Thyroid gland (tissue), 4 donors: ENCODE measurements at regions not wholly inside any gene's neighbourhood (a gene's known extent, or its start where the extent isn't known, plus 50 kb on each side); places are given as distances from the start of the nearest gene placed in this dataset.

Experiments used
- POLR2A ChIP-seq, 2 donors: fragments of 450-650 bp; IDR thresholded peaks; one replicate each; pipeline ENCODE4 v1.6.1; 2017; ENCODE audit warnings: antibody characterized with exemption in 2 of 2, mild to moderate bottlenecking in 2 of 2, moderate library complexity in 1 of 2
- TF ChIP-seq, protein P1 (sequence below), 6 experiments: fragments of 200-600 bp in 3 of 6; fragments of 450-650 bp in 3 of 6; sonication (generic) in 3 of 6; IDR thresholded peaks; one replicate each; pipeline ENCODE4 v1.5.1; 2016 to 2019; ENCODE audit warnings: antibody characterized with exemption in 6 of 6, mild to moderate bottlenecking in 2 of 6, inconsistent platforms in 1 of 6, moderate library complexity in 1 of 6

DNA sequence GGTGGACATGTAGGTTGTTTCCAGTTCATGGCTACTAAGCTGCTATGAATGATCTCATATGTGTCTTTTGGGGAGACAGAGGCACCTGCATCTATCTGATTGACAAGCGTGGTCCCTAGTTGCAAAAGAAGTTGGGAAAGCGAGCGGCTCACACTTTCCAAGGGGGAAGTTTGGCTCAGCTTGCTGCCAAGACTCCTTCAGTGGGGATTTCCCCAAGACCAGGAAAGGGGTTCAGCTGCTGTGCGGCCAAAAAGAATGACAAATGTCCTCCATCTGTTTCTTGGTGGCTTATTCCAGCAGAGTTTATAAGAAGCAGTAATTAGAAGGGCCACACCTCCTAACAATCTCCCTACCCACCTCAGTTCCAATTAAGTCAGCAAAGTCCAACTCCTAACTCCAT, 128.5 kb upstream of the GALNT2 start:
- TF ChIP-seq POLR2A (IDR thresholded peaks at IDR 0.05), result no peak
- TF ChIP-seq, protein P1, sequence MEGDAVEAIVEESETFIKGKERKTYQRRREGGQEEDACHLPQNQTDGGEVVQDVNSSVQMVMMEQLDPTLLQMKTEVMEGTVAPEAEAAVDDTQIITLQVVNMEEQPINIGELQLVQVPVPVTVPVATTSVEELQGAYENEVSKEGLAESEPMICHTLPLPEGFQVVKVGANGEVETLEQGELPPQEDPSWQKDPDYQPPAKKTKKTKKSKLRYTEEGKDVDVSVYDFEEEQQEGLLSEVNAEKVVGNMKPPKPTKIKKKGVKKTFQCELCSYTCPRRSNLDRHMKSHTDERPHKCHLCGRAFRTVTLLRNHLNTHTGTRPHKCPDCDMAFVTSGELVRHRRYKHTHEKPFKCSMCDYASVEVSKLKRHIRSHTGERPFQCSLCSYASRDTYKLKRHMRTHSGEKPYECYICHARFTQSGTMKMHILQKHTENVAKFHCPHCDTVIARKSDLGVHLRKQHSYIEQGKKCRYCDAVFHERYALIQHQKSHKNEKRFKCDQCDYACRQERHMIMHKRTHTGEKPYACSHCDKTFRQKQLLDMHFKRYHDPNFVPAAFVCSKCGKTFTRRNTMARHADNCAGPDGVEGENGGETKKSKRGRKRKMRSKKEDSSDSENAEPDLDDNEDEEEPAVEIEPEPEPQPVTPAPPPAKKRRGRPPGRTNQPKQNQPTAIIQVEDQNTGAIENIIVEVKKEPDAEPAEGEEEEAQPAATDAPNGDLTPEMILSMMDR (IDR thresholded peaks at IDR 0.05), result no peak
